ENCODE measurements at regions not wholly inside any gene's neighbourhood (a gene's known extent, or its start where the extent isn't known, plus 50 kb on each side); places are given as distances from the start of the nearest gene placed in this dataset.

- Histone ChIP-seq H4K20me1 (ENCODE audit: insufficient read depth) (no peaks in the 10 kb centered on the region), H3K79me2 (replicated peaks; ENCODE audit: insufficient read depth, low read length) (no peaks in the 10 kb centered on the region), H3K27ac (ENCODE audit: low read length) (no peak overlapping the region), H2AFZ (ENCODE audit: low read depth, low read length) (no peak overlapping the region), H3K27me3 (ENCODE audit: insufficient read depth, low read depth, low read length) (no peaks in the 10 kb centered on the region), H3K4me2 (ENCODE audit: low read length) (no peak overlapping the region), H3K36me3 (ENCODE audit: insufficient read depth, low read length) (no peaks in the 10 kb centered on the region), H3F3A (ENCODE audit: insufficient read depth, low read length, poor library complexity, severe bottlenecking) (no peaks in the 10 kb centered on the region), H3K9ac (ENCODE audit: low read length) (no peak overlapping the region), H3K9me2 (ENCODE audit: insufficient read depth, low read length) (no peaks in the 10 kb centered on the region), H3K9me3 (ENCODE audit: low read length) (no peaks in the 10 kb centered on the region), H3K4me3 (ENCODE audit: low read length) (no peak overlapping the region)
- TF ChIP-seq MXI1 (conservative IDR thresholded peaks at IDR 0.05; ENCODE audit: poor library complexity, severe bottlenecking) (no peak), REST (IDR thresholded peaks at IDR 0.05; ENCODE audit: borderline replicate concordance) (no peak), SMC3 (conservative IDR thresholded peaks at IDR 0.05; ENCODE audit: poor library complexity) (no peak), TAF1 (IDR thresholded peaks at IDR 0.05; ENCODE audit: low read depth) (no peak), EP300 (conservative IDR thresholded peaks at IDR 0.05; ENCODE audit: poor library complexity, severe bottlenecking) (no peak)
These were observed 245.3 kb upstream of the HSF2 start for GRCh38 chr6:122154155-122154554.

GRCh38 chr6:122154912-122155575 is 244.4 kb upstream of the HSF2 start:
- Histone ChIP-seq H3K4me2 (ENCODE audit: low read length) (no peak overlapping the region), H2AFZ (ENCODE audit: low read depth, low read length) (no peak overlapping the region), H3K4me3 (ENCODE audit: low read length) (no peak overlapping the region), H3K27me3 (ENCODE audit: insufficient read depth, low read depth, low read length) (no peaks in the 10 kb centered on the region), H3K9me2 (ENCODE audit: insufficient read depth, low read length) (no peaks in the 10 kb centered on the region), H3K27ac (ENCODE audit: low read length) (no peak overlapping the region), H4K20me1 (ENCODE audit: insufficient read depth) (no peaks in the 10 kb centered on the region), H3K36me3 (ENCODE audit: insufficient read depth, low read length) (no peaks in the 10 kb centered on the region), H3K9me3 (ENCODE audit: low read length) (no peaks in the 10 kb centered on the region), H3K9ac (ENCODE audit: low read length) (no peak overlapping the region), H3K79me2 (replicated peaks; ENCODE audit: insufficient read depth, low read length) (no peaks in the 10 kb centered on the region), H3F3A (ENCODE audit: insufficient read depth, low read length, poor library complexity, severe bottlenecking) (no peaks in the 10 kb centered on the region)
- TF ChIP-seq RAD21 (conservative IDR thresholded peaks at IDR 0.05) (no peak), EP300 (conservative IDR thresholded peaks at IDR 0.05; ENCODE audit: poor library complexity, severe bottlenecking) (no peak), POLR2AphosphoS5 (IDR thresholded peaks at IDR 0.05) (no peak), MXI1 (conservative IDR thresholded peaks at IDR 0.05; ENCODE audit: poor library complexity, severe bottlenecking) (no peak), TAF1 (IDR thresholded peaks at IDR 0.05; ENCODE audit: low read depth) (no peak), REST (IDR thresholded peaks at IDR 0.05; ENCODE audit: borderline replicate concordance) (no peak), EZH2 (IDR thresholded peaks at IDR 0.05; ENCODE audit: borderline replicate concordance, insufficient read depth, low read length, poor library complexity, severe bottlenecking) (no peak), SMC3 (conservative IDR thresholded peaks at IDR 0.05; ENCODE audit: poor library complexity) (no peak)
- TF ChIP-seq, protein P1, sequence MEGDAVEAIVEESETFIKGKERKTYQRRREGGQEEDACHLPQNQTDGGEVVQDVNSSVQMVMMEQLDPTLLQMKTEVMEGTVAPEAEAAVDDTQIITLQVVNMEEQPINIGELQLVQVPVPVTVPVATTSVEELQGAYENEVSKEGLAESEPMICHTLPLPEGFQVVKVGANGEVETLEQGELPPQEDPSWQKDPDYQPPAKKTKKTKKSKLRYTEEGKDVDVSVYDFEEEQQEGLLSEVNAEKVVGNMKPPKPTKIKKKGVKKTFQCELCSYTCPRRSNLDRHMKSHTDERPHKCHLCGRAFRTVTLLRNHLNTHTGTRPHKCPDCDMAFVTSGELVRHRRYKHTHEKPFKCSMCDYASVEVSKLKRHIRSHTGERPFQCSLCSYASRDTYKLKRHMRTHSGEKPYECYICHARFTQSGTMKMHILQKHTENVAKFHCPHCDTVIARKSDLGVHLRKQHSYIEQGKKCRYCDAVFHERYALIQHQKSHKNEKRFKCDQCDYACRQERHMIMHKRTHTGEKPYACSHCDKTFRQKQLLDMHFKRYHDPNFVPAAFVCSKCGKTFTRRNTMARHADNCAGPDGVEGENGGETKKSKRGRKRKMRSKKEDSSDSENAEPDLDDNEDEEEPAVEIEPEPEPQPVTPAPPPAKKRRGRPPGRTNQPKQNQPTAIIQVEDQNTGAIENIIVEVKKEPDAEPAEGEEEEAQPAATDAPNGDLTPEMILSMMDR (IDR thresholded peaks at IDR 0.05; ENCODE audit: poor library complexity, severe bottlenecking), result no peak
